Endothelial cell (in vitro differentiated cells): ENCODE measurements at regions not wholly inside any gene's neighbourhood (a gene's known extent, or its start where the extent isn't known, plus 50 kb on each side); places are given as distances from the start of the nearest gene placed in this dataset.
"Not testable (repeated sequence)": the region's sequence is repeated elsewhere in the genome, so short reads cannot be mapped to it uniquely, and the experiment has no call there.

ENCODE experiments used
- DNase-seq: peaks from one replicate; pipeline ENCODE4 v3.0.0; 2021; ENCODE audit warnings: low spot score
- H3K27ac Mint-ChIP-seq: one replicate; pipeline ENCODE4 v1.8.0; 2021; ENCODE audit warnings: mixed read lengths, inconsistent platforms; ENCODE audit not compliant: unreplicated experiment
- H3K27me3 Mint-ChIP-seq: one replicate; pipeline ENCODE4 v1.8.0; 2021; ENCODE audit warnings: mild to moderate bottlenecking, moderate library complexity, mixed read lengths, inconsistent platforms; ENCODE audit not compliant: unreplicated experiment
- H3K36me3 Mint-ChIP-seq: one replicate; pipeline ENCODE4 v1.8.0; 2021; ENCODE audit warnings: mild to moderate bottlenecking, low read depth, mixed read lengths, inconsistent platforms; ENCODE audit not compliant: unreplicated experiment
- H3K4me1 Mint-ChIP-seq: one replicate; pipeline ENCODE4 v1.8.0; 2021; ENCODE audit warnings: mild to moderate bottlenecking, mixed read lengths, inconsistent platforms; ENCODE audit not compliant: unreplicated experiment
- H3K4me3 Mint-ChIP-seq: one replicate; pipeline ENCODE4 v1.8.0; 2021; ENCODE audit warnings: mild to moderate bottlenecking, mixed read lengths, inconsistent platforms; ENCODE audit not compliant: unreplicated experiment
- H3K9me3 Mint-ChIP-seq: one replicate; pipeline ENCODE4 v1.8.0; 2021; ENCODE audit warnings: mixed read lengths, inconsistent platforms; ENCODE audit not compliant: unreplicated experiment
- TF ChIP-seq, protein P1 (sequence below): fragments of 200-600 bp; sonication (generic); IDR thresholded peaks from one replicate; pipeline ENCODE4 v1.5.0; 2021; ENCODE audit warnings: antibody characterized with exemption; ENCODE audit not compliant: unreplicated experiment

DNA sequence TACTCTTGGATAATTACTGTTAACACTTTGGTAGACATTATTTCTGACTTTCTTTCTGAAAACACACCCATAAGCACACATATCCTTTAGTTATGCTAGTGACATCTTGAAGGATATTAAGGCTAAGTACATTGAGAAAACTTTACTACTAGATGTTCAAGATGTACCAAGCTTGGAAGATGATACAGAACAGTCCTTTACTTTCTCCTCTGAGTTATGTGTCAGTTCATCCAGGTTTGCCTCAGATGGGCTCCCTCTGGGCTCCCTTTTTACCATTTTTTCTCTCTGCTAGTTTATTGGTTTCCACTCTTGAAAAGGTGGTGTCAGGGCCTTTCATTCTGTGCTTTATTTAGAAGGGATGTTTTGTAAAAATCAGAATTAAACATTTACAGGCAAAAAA is 172.3 kb downstream of the S1PR1 start:
- Mint-ChIP-seq H3K36me3 (no peaks in the 10 kb centered on the region), H3K27me3 (no peaks in the 10 kb centered on the region), H3K4me1 (peaks cover 6% of the 10 kb centered on the region), H3K4me3 (no peak overlapping the region), H3K9me3 (no peaks in the 10 kb centered on the region), H3K27ac (no peak overlapping the region)
- TF ChIP-seq, protein P1, sequence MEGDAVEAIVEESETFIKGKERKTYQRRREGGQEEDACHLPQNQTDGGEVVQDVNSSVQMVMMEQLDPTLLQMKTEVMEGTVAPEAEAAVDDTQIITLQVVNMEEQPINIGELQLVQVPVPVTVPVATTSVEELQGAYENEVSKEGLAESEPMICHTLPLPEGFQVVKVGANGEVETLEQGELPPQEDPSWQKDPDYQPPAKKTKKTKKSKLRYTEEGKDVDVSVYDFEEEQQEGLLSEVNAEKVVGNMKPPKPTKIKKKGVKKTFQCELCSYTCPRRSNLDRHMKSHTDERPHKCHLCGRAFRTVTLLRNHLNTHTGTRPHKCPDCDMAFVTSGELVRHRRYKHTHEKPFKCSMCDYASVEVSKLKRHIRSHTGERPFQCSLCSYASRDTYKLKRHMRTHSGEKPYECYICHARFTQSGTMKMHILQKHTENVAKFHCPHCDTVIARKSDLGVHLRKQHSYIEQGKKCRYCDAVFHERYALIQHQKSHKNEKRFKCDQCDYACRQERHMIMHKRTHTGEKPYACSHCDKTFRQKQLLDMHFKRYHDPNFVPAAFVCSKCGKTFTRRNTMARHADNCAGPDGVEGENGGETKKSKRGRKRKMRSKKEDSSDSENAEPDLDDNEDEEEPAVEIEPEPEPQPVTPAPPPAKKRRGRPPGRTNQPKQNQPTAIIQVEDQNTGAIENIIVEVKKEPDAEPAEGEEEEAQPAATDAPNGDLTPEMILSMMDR = no peak
- no peak for DNase-seq

DNA sequence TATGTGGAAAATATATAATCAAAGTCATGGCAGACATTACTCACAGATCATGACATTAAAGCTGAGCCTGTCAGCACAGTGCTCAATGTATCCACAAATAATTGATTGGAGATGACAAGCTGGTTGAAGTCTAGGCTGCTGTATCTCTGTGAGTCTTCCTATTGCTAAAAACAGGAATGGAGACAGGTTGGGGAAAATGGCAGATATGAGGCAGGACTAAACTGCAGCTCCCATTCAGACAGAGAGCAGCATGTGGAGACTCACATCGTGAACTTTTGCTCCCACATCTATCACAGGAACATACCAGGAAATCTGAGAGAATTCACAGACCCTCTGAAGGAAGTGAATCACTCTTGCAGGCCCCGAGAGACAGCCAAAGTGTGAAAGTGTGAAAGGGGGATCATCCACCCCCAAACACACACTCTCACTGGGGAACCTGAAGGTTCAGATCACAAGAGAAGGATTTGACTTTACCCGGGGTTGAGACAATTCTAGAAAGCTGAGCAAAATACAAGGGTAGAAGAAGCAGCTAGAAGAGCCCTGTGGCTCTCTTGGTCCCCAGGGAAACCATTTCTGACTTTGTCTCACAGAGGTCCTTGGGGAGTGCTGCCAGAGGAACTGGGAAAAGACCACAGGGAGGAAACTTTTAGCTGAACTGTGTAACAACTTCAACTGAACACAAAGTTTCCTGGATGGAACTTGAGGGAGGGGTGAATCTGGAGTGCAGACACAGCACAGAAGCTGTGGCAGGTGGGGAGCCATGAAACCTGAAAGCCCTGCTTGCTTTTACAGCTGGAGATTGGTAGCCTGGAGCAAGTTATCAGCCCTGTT is 173.4 kb downstream of the S1PR1 start:
- Mint-ChIP-seq H3K4me3 (no peak overlapping the region), H3K27ac (no peak overlapping the region), H3K36me3 (no peaks in the 10 kb centered on the region), H3K27me3 (no peaks in the 10 kb centered on the region), H3K9me3 (no peaks in the 10 kb centered on the region), H3K4me1 (peaks cover 6% of the 10 kb centered on the region)
- TF ChIP-seq, protein P1 = no peak
- no peak for DNase-seq

- no peak overlapping the region for H3K4me3 Mint-ChIP-seq
- H3K4me1 Mint-ChIP-seq = no peaks in the 10 kb centered on the region
- no peaks in the 10 kb centered on the region for H3K9me3 Mint-ChIP-seq
- TF ChIP-seq, protein P1 = no peak
- DNase-seq = no peak
- no peaks in the 10 kb centered on the region for H3K36me3 Mint-ChIP-seq
- no peak overlapping the region for H3K27ac Mint-ChIP-seq
- H3K27me3 Mint-ChIP-seq = peaks cover 2% of the 10 kb centered on the region
Observed at GRCh38 chr1:101420406-101420805, 183.6 kb downstream of the S1PR1 start.

DNA sequence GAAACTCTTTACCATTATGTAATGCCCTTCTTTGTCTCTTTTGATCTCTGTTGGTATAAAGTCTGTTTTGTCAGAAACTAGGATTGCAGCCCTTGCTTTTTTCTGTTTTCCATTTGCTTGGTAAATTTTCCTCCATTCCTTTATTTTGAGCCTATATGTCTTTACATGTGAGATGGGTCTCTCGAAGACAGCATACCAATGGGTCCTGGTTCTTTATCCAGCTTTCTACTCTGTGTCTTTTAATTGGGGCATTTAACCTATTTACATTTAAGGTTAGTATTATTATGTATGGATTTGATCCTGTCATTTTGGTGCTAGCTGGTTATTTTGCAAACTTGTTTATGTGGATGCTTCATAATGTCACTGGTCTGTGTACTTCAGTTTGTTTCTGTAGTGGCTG is 191.3 kb downstream of the S1PR1 start:
- H3K27me3 Mint-ChIP-seq, H3K36me3 Mint-ChIP-seq, H3K4me1 Mint-ChIP-seq, H3K27ac Mint-ChIP-seq, H3K9me3 Mint-ChIP-seq, DNase-seq, H3K4me3 Mint-ChIP-seq: not testable (repeated sequence)

- DNase-seq = no peak
- H3K27ac Mint-ChIP-seq = no peak overlapping the region
- H3K4me1 Mint-ChIP-seq = no peaks in the 10 kb centered on the region
- H3K9me3 Mint-ChIP-seq = no peaks in the 10 kb centered on the region
- peaks cover 2% of the 10 kb centered on the region for H3K27me3 Mint-ChIP-seq
- TF ChIP-seq, protein P1 = no peak
- H3K4me3 Mint-ChIP-seq = no peak overlapping the region
- no peaks in the 10 kb centered on the region for H3K36me3 Mint-ChIP-seq
Observed at GRCh38 chr1:101428562-101428961, 191.7 kb downstream of the S1PR1 start.
